HEK293 (cell line): ENCODE measurements at regions not wholly inside any gene's neighbourhood (a gene's known extent, or its start where the extent isn't known, plus 50 kb on each side); places are given as distances from the start of the nearest gene placed in this dataset.

Source experiments
- CTCF ChIA-PET: fragments of 350-600 bp; formaldehyde crosslinking; extraction: SDS; loops from one replicate; lab custom pipeline; 2021; ENCODE audit warnings: antibody characterized with exemption; lab: Yijun Ruan, JAX
- POLR2A ChIA-PET: fragments of 300-600 bp; formaldehyde crosslinking; extraction: SDS; loops from one replicate; lab custom pipeline; 2020; ENCODE audit warnings: antibody characterized with exemption, inconsistent platforms; lab: Yijun Ruan, JAX
- H3K27ac ChIP-seq: fragments of 200-500 bp; sonication (Bioruptor generic); 2 replicates; pipeline ENCODE4 v1.5.1; 2014; ENCODE audit warnings: low read depth, low read length, control low read depth, inconsistent platforms; ENCODE audit errors: extremely low read depth
- H3K36me3 ChIP-seq, 2 experiments: fragments of 200-500 bp in 1 of 2; sonication (Bioruptor generic) in 1 of 2; 1 replicate in 1 of 2; 2 replicates in 1 of 2; pipeline ENCODE4 v1.5.1; 2014 to 2017; ENCODE audit warnings: inconsistent platforms in 2 of 2, low read length in 2 of 2; ENCODE audit not compliant: control insufficient read depth in 2 of 2, insufficient read depth in 1 of 2
- H3K4me1 ChIP-seq: fragments of 200-500 bp; sonication (Bioruptor generic); 2 replicates; pipeline ENCODE4 v1.5.1; 2014; ENCODE audit warnings: mild to moderate bottlenecking, low read length, inconsistent platforms; ENCODE audit not compliant: control insufficient read depth, insufficient read depth
- H3K4me3 ChIP-seq: 2 replicates; pipeline ENCODE4 v1.5.1; 2011; ENCODE audit warnings: low read depth, mild to moderate bottlenecking, control low read depth, low read length, moderate library complexity
- H3K9me3 ChIP-seq: fragments of 200-500 bp; sonication (Bioruptor generic); 2 replicates; pipeline ENCODE4 v1.5.1; 2014; ENCODE audit warnings: low read depth, low read length, inconsistent platforms; ENCODE audit not compliant: control insufficient read depth, insufficient read depth
- GLIS1 ChIP-seq: fragments of 450-650 bp; formaldehyde crosslinking; IDR thresholded peaks from 2 replicates; pipeline ENCODE4 v1.5.1; 2016; ENCODE audit warnings: missing biosample characterization, missing genetic modification characterization
- SETDB1 ChIP-seq: IDR thresholded peaks from one replicate; pipeline ENCODE4 v1.6.1; 2017; ENCODE audit warnings: mild to moderate bottlenecking, low read length, moderate library complexity, mixed read lengths; ENCODE audit not compliant: insufficient read length
- ZBTB17 ChIP-seq: fragments of 450-650 bp; formaldehyde crosslinking; IDR thresholded peaks from 2 replicates; pipeline ENCODE4 v1.5.1; 2016; ENCODE audit warnings: missing biosample characterization, missing genetic modification characterization
- ZEB2 ChIP-seq: fragments of 450-650 bp; formaldehyde crosslinking; IDR thresholded peaks from 2 replicates; pipeline ENCODE4 v1.5.1; 2016; ENCODE audit warnings: missing biosample characterization, missing genetic modification characterization
- ZIC2 ChIP-seq: fragments of 450-650 bp; formaldehyde crosslinking; IDR thresholded peaks from 2 replicates; pipeline ENCODE4 v1.5.1; 2016; ENCODE audit warnings: missing biosample characterization, missing genetic modification characterization
- ZNF146 ChIP-seq: fragments of 450-650 bp; formaldehyde crosslinking; IDR thresholded peaks from 2 replicates; pipeline ENCODE4 v1.5.1; 2016; ENCODE audit warnings: missing biosample characterization, missing genetic modification characterization
- ZNF423 ChIP-seq: fragments of 450-650 bp; formaldehyde crosslinking; IDR thresholded peaks from 2 replicates; pipeline ENCODE4 v1.5.1; 2016; ENCODE audit warnings: missing biosample characterization, missing genetic modification characterization
- ZNF514 ChIP-seq: fragments of 450-650 bp; formaldehyde crosslinking; IDR thresholded peaks from 2 replicates; pipeline ENCODE4 v1.5.1; 2016; ENCODE audit warnings: missing biosample characterization, missing genetic modification characterization
- ZNF629 ChIP-seq: fragments of 450-650 bp; formaldehyde crosslinking; IDR thresholded peaks from 2 replicates; pipeline ENCODE4 v1.5.1; 2017; ENCODE audit warnings: missing biosample characterization, missing genetic modification characterization
- ZNF664 ChIP-seq: fragments of 450-650 bp; formaldehyde crosslinking; IDR thresholded peaks from 2 replicates; pipeline ENCODE4 v1.5.1; 2016; ENCODE audit warnings: missing biosample characterization, missing genetic modification characterization
- ZNF677 ChIP-seq: fragments of 450-650 bp; IDR thresholded peaks from 2 replicates; pipeline ENCODE4 v1.5.0; 2018; ENCODE audit warnings: missing biosample characterization, mild to moderate bottlenecking, missing genetic modification characterization, moderate library complexity
- ZNF76 ChIP-seq: fragments of 450-650 bp; formaldehyde crosslinking; IDR thresholded peaks from 2 replicates; pipeline ENCODE4; 2016; ENCODE audit warnings: low read depth, missing biosample characterization, missing genetic modification characterization, borderline replicate concordance
- ZNF785 ChIP-seq: fragments of 450-650 bp; formaldehyde crosslinking; IDR thresholded peaks from 2 replicates; pipeline ENCODE4 v1.5.1; 2016; ENCODE audit warnings: missing biosample characterization, missing genetic modification characterization
- ZSCAN30 ChIP-seq: fragments of 450-650 bp; IDR thresholded peaks from 2 replicates; pipeline ENCODE4 v1.5.1; 2018; ENCODE audit warnings: missing biosample characterization, mild to moderate bottlenecking, missing genetic modification characterization, moderate library complexity
- TF ChIP-seq, protein P1 (sequence below): fragments of 450-650 bp; formaldehyde crosslinking; IDR thresholded peaks from 2 replicates; pipeline ENCODE4 v1.5.1; 2017; ENCODE audit warnings: missing biosample characterization, mild to moderate bottlenecking, missing genetic modification characterization, moderate library complexity
- TF ChIP-seq, protein P2 (sequence below): fragments of 450-650 bp; formaldehyde crosslinking; IDR thresholded peaks from 2 replicates; pipeline ENCODE4 v1.5.1; 2016; ENCODE audit warnings: missing biosample characterization, missing genetic modification characterization
- TF ChIP-seq, protein P3 (sequence below): fragments of 450-650 bp; formaldehyde crosslinking; IDR thresholded peaks from 2 replicates; pipeline ENCODE4 v1.5.1; 2016; ENCODE audit warnings: missing biosample characterization, missing genetic modification characterization

DNA sequence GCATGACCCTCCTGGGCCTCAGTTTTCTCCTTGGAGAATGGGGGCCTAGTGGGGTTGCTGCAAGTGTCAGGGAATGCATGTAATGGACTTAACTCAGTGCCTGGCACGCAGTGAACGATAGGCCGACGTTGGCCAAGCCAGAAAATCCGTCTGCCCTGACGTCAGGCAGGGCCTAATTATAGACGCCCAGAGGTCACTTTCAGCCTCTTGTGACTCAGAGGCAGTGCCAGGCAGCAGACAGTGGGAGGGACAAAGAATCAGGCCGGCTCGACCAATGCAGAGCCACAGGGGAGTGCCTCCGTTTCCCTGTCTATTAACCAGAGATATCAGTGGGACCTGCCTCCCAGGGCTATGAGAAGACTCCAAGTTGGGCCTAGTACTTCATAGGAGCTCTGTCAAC lies 115.0 kb downstream of the MN1 start:
- H3K36me3 ChIP-seq, result no peaks in the 10 kb centered on the region
- no peak overlapping the region for H3K27ac ChIP-seq
- H3K9me3 ChIP-seq, result no peaks in the 10 kb centered on the region
- H3K4me1 ChIP-seq, result no peaks in the 10 kb centered on the region
- TF ChIP-seq, protein P1, sequence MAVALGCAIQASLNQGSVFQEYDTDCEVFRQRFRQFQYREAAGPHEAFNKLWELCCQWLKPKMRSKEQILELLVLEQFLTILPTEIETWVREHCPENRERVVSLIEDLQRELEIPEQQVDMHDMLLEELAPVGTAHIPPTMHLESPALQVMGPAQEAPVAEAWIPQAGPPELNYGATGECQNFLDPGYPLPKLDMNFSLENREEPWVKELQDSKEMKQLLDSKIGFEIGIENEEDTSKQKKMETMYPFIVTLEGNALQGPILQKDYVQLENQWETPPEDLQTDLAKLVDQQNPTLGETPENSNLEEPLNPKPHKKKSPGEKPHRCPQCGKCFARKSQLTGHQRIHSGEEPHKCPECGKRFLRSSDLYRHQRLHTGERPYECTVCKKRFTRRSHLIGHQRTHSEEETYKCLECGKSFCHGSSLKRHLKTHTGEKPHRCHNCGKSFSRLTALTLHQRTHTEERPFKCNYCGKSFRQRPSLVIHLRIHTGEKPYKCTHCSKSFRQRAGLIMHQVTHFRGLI (tag by site-specific recombination), result no peak
- TF ChIP-seq GLIS1 (tag by site-specific recombination), result 0 out of 2 replicates have a peak, but pooled peaks have one; percentile 14
- TF ChIP-seq ZNF629 (tag by site-specific recombination), result peak; percentile 57
- TF ChIP-seq, all 188 proteins: peak for 2
- H3K4me3 ChIP-seq, result no peak overlapping the region
- CTCF ChIA-PET, result no interaction called here
- POLR2A ChIA-PET, result interaction anchor here (1.1 kb wide), 1 partner anchor 15 kb away, joined by 4 read pairs; no protein-coding TSS in a partner anchor

DNA sequence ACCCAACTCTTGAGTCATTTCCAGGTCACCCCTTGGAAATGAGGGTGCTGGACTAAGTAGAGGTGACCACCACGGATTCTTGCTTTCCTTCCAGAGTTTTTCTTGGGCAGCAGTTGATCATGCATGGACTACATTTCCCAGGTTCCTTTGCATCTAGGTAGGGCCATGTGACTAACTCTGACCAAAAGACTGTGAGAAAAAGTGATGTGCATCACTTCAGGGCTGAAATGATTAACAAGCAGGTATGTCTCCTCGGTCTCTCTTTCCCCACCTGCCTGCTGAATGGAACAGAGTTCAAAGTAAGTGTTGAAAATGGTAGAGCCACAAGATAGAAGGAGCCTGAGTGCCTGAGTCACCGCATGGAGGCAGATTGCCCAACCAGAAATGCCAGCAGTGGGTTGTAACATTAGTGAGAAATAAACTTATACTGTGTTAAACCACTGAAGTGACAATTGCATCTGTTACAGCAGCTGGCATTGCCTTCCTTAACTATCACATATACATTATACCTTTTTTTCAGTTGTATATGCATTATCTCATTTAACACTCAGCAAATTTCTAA lies 113.5 kb downstream of the MN1 start:
- POLR2A ChIA-PET, result no interaction called here
- Histone ChIP-seq H3K4me3 (no peak overlapping the region), H3K27ac (no peak overlapping the region), H3K36me3 (no peaks in the 10 kb centered on the region), H3K9me3 (no peaks in the 10 kb centered on the region), H3K4me1 (no peaks in the 10 kb centered on the region)
- CTCF ChIA-PET, result no interaction called here
- TF ChIP-seq ZNF785 (no peak), SETDB1 (peak; percentile 63), ZNF677 (tag by site-specific recombination) (no peak), ZIC2 (tag by site-specific recombination) (no peak), ZBTB17 (no peak), ZNF664 (tag by site-specific recombination) (peak; percentile 68; the same call in 1 of the 2 replicates), ZNF423 (tag by site-specific recombination) (no peak), ZEB2 (tag by site-specific recombination) (no peak), ZNF76 (tag by site-specific recombination) (no peak)
- TF ChIP-seq, protein P2, sequence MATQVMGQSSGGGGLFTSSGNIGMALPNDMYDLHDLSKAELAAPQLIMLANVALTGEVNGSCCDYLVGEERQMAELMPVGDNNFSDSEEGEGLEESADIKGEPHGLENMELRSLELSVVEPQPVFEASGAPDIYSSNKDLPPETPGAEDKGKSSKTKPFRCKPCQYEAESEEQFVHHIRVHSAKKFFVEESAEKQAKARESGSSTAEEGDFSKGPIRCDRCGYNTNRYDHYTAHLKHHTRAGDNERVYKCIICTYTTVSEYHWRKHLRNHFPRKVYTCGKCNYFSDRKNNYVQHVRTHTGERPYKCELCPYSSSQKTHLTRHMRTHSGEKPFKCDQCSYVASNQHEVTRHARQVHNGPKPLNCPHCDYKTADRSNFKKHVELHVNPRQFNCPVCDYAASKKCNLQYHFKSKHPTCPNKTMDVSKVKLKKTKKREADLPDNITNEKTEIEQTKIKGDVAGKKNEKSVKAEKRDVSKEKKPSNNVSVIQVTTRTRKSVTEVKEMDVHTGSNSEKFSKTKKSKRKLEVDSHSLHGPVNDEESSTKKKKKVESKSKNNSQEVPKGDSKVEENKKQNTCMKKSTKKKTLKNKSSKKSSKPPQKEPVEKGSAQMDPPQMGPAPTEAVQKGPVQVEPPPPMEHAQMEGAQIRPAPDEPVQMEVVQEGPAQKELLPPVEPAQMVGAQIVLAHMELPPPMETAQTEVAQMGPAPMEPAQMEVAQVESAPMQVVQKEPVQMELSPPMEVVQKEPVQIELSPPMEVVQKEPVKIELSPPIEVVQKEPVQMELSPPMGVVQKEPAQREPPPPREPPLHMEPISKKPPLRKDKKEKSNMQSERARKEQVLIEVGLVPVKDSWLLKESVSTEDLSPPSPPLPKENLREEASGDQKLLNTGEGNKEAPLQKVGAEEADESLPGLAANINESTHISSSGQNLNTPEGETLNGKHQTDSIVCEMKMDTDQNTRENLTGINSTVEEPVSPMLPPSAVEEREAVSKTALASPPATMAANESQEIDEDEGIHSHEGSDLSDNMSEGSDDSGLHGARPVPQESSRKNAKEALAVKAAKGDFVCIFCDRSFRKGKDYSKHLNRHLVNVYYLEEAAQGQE (tag by site-specific recombination), result no peak
- TF ChIP-seq, protein P3, sequence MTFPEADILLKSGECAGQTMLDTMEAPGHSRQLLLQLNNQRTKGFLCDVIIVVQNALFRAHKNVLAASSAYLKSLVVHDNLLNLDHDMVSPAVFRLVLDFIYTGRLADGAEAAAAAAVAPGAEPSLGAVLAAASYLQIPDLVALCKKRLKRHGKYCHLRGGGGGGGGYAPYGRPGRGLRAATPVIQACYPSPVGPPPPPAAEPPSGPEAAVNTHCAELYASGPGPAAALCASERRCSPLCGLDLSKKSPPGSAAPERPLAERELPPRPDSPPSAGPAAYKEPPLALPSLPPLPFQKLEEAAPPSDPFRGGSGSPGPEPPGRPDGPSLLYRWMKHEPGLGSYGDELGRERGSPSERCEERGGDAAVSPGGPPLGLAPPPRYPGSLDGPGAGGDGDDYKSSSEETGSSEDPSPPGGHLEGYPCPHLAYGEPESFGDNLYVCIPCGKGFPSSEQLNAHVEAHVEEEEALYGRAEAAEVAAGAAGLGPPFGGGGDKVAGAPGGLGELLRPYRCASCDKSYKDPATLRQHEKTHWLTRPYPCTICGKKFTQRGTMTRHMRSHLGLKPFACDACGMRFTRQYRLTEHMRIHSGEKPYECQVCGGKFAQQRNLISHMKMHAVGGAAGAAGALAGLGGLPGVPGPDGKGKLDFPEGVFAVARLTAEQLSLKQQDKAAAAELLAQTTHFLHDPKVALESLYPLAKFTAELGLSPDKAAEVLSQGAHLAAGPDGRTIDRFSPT (tag by site-specific recombination), result no peak

DNA sequence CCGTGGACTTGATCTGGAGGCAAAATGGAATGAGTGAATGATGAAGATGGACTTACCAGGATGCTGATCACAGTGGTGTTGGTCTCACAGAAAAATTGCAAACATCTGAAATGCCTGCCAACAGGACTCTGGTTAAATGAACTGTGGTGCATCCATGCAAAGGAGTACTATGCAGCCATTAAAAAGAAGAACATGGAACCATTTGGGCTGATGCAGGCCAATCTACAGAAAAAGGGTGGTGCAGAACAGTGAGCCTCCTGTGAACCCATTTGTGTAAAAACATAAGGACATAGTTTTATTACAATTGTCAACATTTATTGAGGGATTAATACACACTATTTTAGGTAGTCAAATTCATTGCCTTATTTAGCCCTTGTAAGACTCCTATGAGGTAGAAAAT lies 111.9 kb downstream of the MN1 start:
- no peaks in the 10 kb centered on the region for H3K36me3 ChIP-seq
- TF ChIP-seq ZNF146 (tag by site-specific recombination) (peak; percentile 46; the same call in 1 of the 2 replicates), ZSCAN30 (peak; percentile 84), ZNF514 (no peak)
- no peak overlapping the region for H3K27ac ChIP-seq
- POLR2A ChIA-PET, result no interaction called here
- CTCF ChIA-PET, result no interaction called here
- H3K4me3 ChIP-seq, result no peak overlapping the region
- H3K4me1 ChIP-seq, result no peaks in the 10 kb centered on the region
- no peaks in the 10 kb centered on the region for H3K9me3 ChIP-seq
